ENCODE measurements at regions not wholly inside any gene's neighbourhood (a gene's known extent, or its start where the extent isn't known, plus 50 kb on each side); places are given as distances from the start of the nearest gene placed in this dataset.

GRCh38 chr17:83178533-83179304, 99.3 kb downstream of the METRNL start:
- no peak for DNase-seq (ENCODE audit: low read depth)

- no peak for DNase-seq (ENCODE audit: low read depth)
Measured at GRCh38 chr17:83179374-83179773, 100.0 kb downstream of the METRNL start.

- no peak for DNase-seq (ENCODE audit: low read depth)
Measured at GRCh38 chr17:83179811-83180210, 100.4 kb downstream of the METRNL start.

GRCh38 chr17:83180264-83180995, 101.0 kb downstream of the METRNL start:
- no peak for DNase-seq (ENCODE audit: low read depth)

- DNase-seq (ENCODE audit: low read depth) = no peak
Measured at GRCh38 chr17:83180996-83181481, 101.6 kb downstream of the METRNL start.

- no peak for DNase-seq (ENCODE audit: low read depth)
Measured at GRCh38 chr17:83181991-83182619, 102.7 kb downstream of the METRNL start.

GRCh38 chr17:83182620-83183101, 103.3 kb downstream of the METRNL start:
- no peak for DNase-seq (ENCODE audit: low read depth)

GRCh38 chr17:83183145-83183948, 103.9 kb downstream of the METRNL start:
- no peak for DNase-seq (ENCODE audit: low read depth)

- no peak for DNase-seq (ENCODE audit: low read depth)
Measured at GRCh38 chr17:83183951-83184506, 104.6 kb downstream of the METRNL start.

- DNase-seq (ENCODE audit: low read depth) = no peak
Measured at GRCh38 chr17:83185023-83186002, 105.9 kb downstream of the METRNL start.

- DNase-seq (ENCODE audit: low read depth) = no peak
Measured at GRCh38 chr17:83186226-83186625, 106.8 kb downstream of the METRNL start.

GRCh38 chr17:83186751-83187421, 107.5 kb downstream of the METRNL start:
- no peak for DNase-seq (ENCODE audit: low read depth)

GRCh38 chr17:83187782-83188311, 108.4 kb downstream of the METRNL start:
- no peak for DNase-seq (ENCODE audit: low read depth)

GRCh38 chr17:83189044-83190003, 109.9 kb downstream of the METRNL start:
- DNase-seq (ENCODE audit: low read depth) = no peak

GRCh38 chr17:83190004-83190385, 110.6 kb downstream of the METRNL start:
- DNase-seq (ENCODE audit: low read depth) = no peak

GRCh38 chr17:83190601-83191387, 111.4 kb downstream of the METRNL start:
- no peak for DNase-seq (ENCODE audit: low read depth)

All from forelimb muscle (tissue), 1 donor.